ENCODE measurements at regions not wholly inside any gene's neighbourhood (a gene's known extent, or its start where the extent isn't known, plus 50 kb on each side); places are given as distances from the start of the nearest gene placed in this dataset.

GRCh38 chrX:69361311-69361845 is 142.7 kb upstream of the NALF2 start:
- Histone ChIP-seq H3K9me2 (replicated peaks; ENCODE audit: insufficient read depth, low read length) (no peaks in the 10 kb centered on the region), H3K4me2 (ENCODE audit: low read depth, low read length, poor library complexity, severe bottlenecking) (no peak overlapping the region), H3K27ac (ENCODE audit: low read length) (no peak overlapping the region), H3K4me3 (ENCODE audit: low read length) (no peak overlapping the region), H3K9ac (ENCODE audit: low read length) (no peak overlapping the region), H4K20me1 (ENCODE audit: insufficient read depth, low read depth, low read length) (no peaks in the 10 kb centered on the region), H3K36me3 (ENCODE audit: insufficient read depth, low read length) (no peaks in the 10 kb centered on the region), H3K79me2 (ENCODE audit: low read length) (no peaks in the 10 kb centered on the region), H3K27me3 (ENCODE audit: low read length) (no peaks in the 10 kb centered on the region), H2AFZ (ENCODE audit: low read length) (no peak overlapping the region), H3K9me3 (ENCODE audit: low read length) (no peaks in the 10 kb centered on the region), H3K4me1 (ENCODE audit: low read length) (no peaks in the 10 kb centered on the region)
- DNase-seq: no peak

- Histone ChIP-seq H3K4me2 (ENCODE audit: low read depth, low read length, poor library complexity, severe bottlenecking) (no peak overlapping the region), H3K36me3 (ENCODE audit: insufficient read depth, low read length) (no peaks in the 10 kb centered on the region), H2AFZ (ENCODE audit: low read length) (no peak overlapping the region), H3K4me1 (ENCODE audit: low read length) (no peaks in the 10 kb centered on the region), H3K9ac (ENCODE audit: low read length) (no peak overlapping the region), H3K9me2 (replicated peaks; ENCODE audit: insufficient read depth, low read length) (no peaks in the 10 kb centered on the region), H3K9me3 (ENCODE audit: low read length) (no peaks in the 10 kb centered on the region), H4K20me1 (ENCODE audit: insufficient read depth, low read depth, low read length) (no peaks in the 10 kb centered on the region), H3K27ac (ENCODE audit: low read length) (no peak overlapping the region), H3K4me3 (ENCODE audit: low read length) (no peak overlapping the region), H3K27me3 (ENCODE audit: low read length) (no peaks in the 10 kb centered on the region), H3K79me2 (ENCODE audit: low read length) (no peaks in the 10 kb centered on the region)
- DNase-seq: no peak
These were observed 146.8 kb upstream of the NALF2 start for GRCh38 chrX:69357317-69357716.

- Histone ChIP-seq H2AFZ (ENCODE audit: low read length) (no peak overlapping the region), H3K4me2 (ENCODE audit: low read depth, low read length, poor library complexity, severe bottlenecking) (no peak overlapping the region), H3K4me3 (ENCODE audit: low read length) (no peak overlapping the region), H3K36me3 (ENCODE audit: insufficient read depth, low read length) (no peaks in the 10 kb centered on the region), H3K9ac (ENCODE audit: low read length) (no peak overlapping the region), H3K79me2 (ENCODE audit: low read length) (no peaks in the 10 kb centered on the region), H3K27ac (ENCODE audit: low read length) (no peak overlapping the region), H3K4me1 (ENCODE audit: low read length) (no peaks in the 10 kb centered on the region), H3K9me3 (ENCODE audit: low read length) (no peaks in the 10 kb centered on the region), H3K27me3 (ENCODE audit: low read length) (no peaks in the 10 kb centered on the region), H3K9me2 (replicated peaks; ENCODE audit: insufficient read depth, low read length) (no peaks in the 10 kb centered on the region), H4K20me1 (ENCODE audit: insufficient read depth, low read depth, low read length) (no peaks in the 10 kb centered on the region)
- no peak for DNase-seq
These were observed 159.6 kb upstream of the PJA1 start for GRCh38 chrX:69324851-69325250.

- no peak overlapping the region for H3K9ac ChIP-seq (ENCODE audit: low read length)
- H3K27ac ChIP-seq (ENCODE audit: low read length): no peak overlapping the region
- no peak overlapping the region for H2AFZ ChIP-seq (ENCODE audit: low read length)
- H3K4me3 ChIP-seq (ENCODE audit: low read length): no peak overlapping the region
- no peak overlapping the region for H3K4me2 ChIP-seq (ENCODE audit: low read depth, low read length, poor library complexity, severe bottlenecking)
- H3K79me2 ChIP-seq (ENCODE audit: low read length): no peaks in the 10 kb centered on the region
- no peak for DNase-seq
- H4K20me1 ChIP-seq (ENCODE audit: insufficient read depth, low read depth, low read length): no peaks in the 10 kb centered on the region
- H3K4me1 ChIP-seq (ENCODE audit: low read length): no peaks in the 10 kb centered on the region
- H3K36me3 ChIP-seq (ENCODE audit: insufficient read depth, low read length): no peaks in the 10 kb centered on the region
- no peaks in the 10 kb centered on the region for H3K9me2 ChIP-seq (replicated peaks; ENCODE audit: insufficient read depth, low read length)
- H3K27me3 ChIP-seq (ENCODE audit: low read length): no peaks in the 10 kb centered on the region
- H3K9me3 ChIP-seq (ENCODE audit: low read length): no peaks in the 10 kb centered on the region
These were observed 158.8 kb upstream of the PJA1 start for GRCh38 chrX:69323786-69324720.

- H3K4me2 ChIP-seq (ENCODE audit: low read depth, low read length, poor library complexity, severe bottlenecking): no peak overlapping the region
These were observed 156.5 kb upstream of the PJA1 start for GRCh38 chrX:69321789-69322188.

GRCh38 chrX:69321006-69321655 is 155.9 kb upstream of the PJA1 start:
- H2AFZ ChIP-seq (ENCODE audit: low read length): no peak overlapping the region
- H4K20me1 ChIP-seq (ENCODE audit: insufficient read depth, low read depth, low read length): no peaks in the 10 kb centered on the region
- no peaks in the 10 kb centered on the region for H3K36me3 ChIP-seq (ENCODE audit: insufficient read depth, low read length)
- no peak overlapping the region for H3K4me3 ChIP-seq (ENCODE audit: low read length)
- no peak overlapping the region for H3K4me2 ChIP-seq (ENCODE audit: low read depth, low read length, poor library complexity, severe bottlenecking)
- no peak for DNase-seq
- H3K9me3 ChIP-seq (ENCODE audit: low read length): no peaks in the 10 kb centered on the region
- no peaks in the 10 kb centered on the region for H3K9me2 ChIP-seq (replicated peaks; ENCODE audit: insufficient read depth, low read length)
- H3K4me1 ChIP-seq (ENCODE audit: low read length): no peaks in the 10 kb centered on the region
- no peak overlapping the region for H3K27ac ChIP-seq (ENCODE audit: low read length)
- no peaks in the 10 kb centered on the region for H3K27me3 ChIP-seq (ENCODE audit: low read length)
- no peak overlapping the region for H3K9ac ChIP-seq (ENCODE audit: low read length)
- H3K79me2 ChIP-seq (ENCODE audit: low read length): no peaks in the 10 kb centered on the region

More at GRCh38 chrX:69321789-69322188, 156.5 kb upstream of the PJA1 start:
- no peak overlapping the region for H2AFZ ChIP-seq (ENCODE audit: low read length)
- H3K79me2 ChIP-seq (ENCODE audit: low read length): no peaks in the 10 kb centered on the region
- no peaks in the 10 kb centered on the region for H3K4me1 ChIP-seq (ENCODE audit: low read length)
- no peak overlapping the region for H3K9ac ChIP-seq (ENCODE audit: low read length)
- no peak overlapping the region for H3K4me3 ChIP-seq (ENCODE audit: low read length)
- no peaks in the 10 kb centered on the region for H3K27me3 ChIP-seq (ENCODE audit: low read length)
- DNase-seq: no peak
- H3K27ac ChIP-seq (ENCODE audit: low read length): no peak overlapping the region
- H4K20me1 ChIP-seq (ENCODE audit: insufficient read depth, low read depth, low read length): no peaks in the 10 kb centered on the region
- H3K36me3 ChIP-seq (ENCODE audit: insufficient read depth, low read length): no peaks in the 10 kb centered on the region
- H3K9me2 ChIP-seq (replicated peaks; ENCODE audit: insufficient read depth, low read length): no peaks in the 10 kb centered on the region
- no peaks in the 10 kb centered on the region for H3K9me3 ChIP-seq (ENCODE audit: low read length)

- Histone ChIP-seq H3K9ac (ENCODE audit: low read length) (no peak overlapping the region), H3K79me2 (ENCODE audit: low read length) (no peaks in the 10 kb centered on the region), H3K4me1 (ENCODE audit: low read length) (no peaks in the 10 kb centered on the region), H3K27me3 (ENCODE audit: low read length) (no peaks in the 10 kb centered on the region), H4K20me1 (ENCODE audit: insufficient read depth, low read depth, low read length) (no peaks in the 10 kb centered on the region), H3K9me3 (ENCODE audit: low read length) (no peaks in the 10 kb centered on the region), H2AFZ (ENCODE audit: low read length) (no peak overlapping the region), H3K4me3 (ENCODE audit: low read length) (no peak overlapping the region), H3K27ac (ENCODE audit: low read length) (no peak overlapping the region), H3K36me3 (ENCODE audit: insufficient read depth, low read length) (no peaks in the 10 kb centered on the region), H3K4me2 (ENCODE audit: low read depth, low read length, poor library complexity, severe bottlenecking) (no peak overlapping the region), H3K9me2 (replicated peaks; ENCODE audit: insufficient read depth, low read length) (no peaks in the 10 kb centered on the region)
- DNase-seq: no peak
These were observed 154.9 kb upstream of the PJA1 start for GRCh38 chrX:69320116-69320515.

GRCh38 chrX:69319376-69319775 is 154.1 kb upstream of the PJA1 start:
- no peak for DNase-seq
- no peaks in the 10 kb centered on the region for H3K4me1 ChIP-seq (ENCODE audit: low read length)
- no peaks in the 10 kb centered on the region for H3K36me3 ChIP-seq (ENCODE audit: insufficient read depth, low read length)
- H3K4me3 ChIP-seq (ENCODE audit: low read length): no peak overlapping the region
- no peak overlapping the region for H2AFZ ChIP-seq (ENCODE audit: low read length)
- no peak overlapping the region for H3K4me2 ChIP-seq (ENCODE audit: low read depth, low read length, poor library complexity, severe bottlenecking)
- H3K9me2 ChIP-seq (replicated peaks; ENCODE audit: insufficient read depth, low read length): no peaks in the 10 kb centered on the region
- no peak overlapping the region for H3K27ac ChIP-seq (ENCODE audit: low read length)
- no peaks in the 10 kb centered on the region for H3K27me3 ChIP-seq (ENCODE audit: low read length)
- H3K9me3 ChIP-seq (ENCODE audit: low read length): no peaks in the 10 kb centered on the region
- no peaks in the 10 kb centered on the region for H4K20me1 ChIP-seq (ENCODE audit: insufficient read depth, low read depth, low read length)
- H3K9ac ChIP-seq (ENCODE audit: low read length): no peak overlapping the region
- H3K79me2 ChIP-seq (ENCODE audit: low read length): no peaks in the 10 kb centered on the region
